MM.1S (cell line): ENCODE measurements at regions not wholly inside any gene's neighbourhood (a gene's known extent, or its start where the extent isn't known, plus 50 kb on each side); places are given as distances from the start of the nearest gene placed in this dataset.

Source experiments
- DNase-seq: peaks from one replicate; pipeline ENCODE4 v3.0.0-alpha.2; 2015
- H2AFZ ChIP-seq: fragments of 300-600 bp; sonication (generic); 2 replicates; pipeline ENCODE4 v1.6.0; 2016; ENCODE audit warnings: antibody characterized with exemption, low read length
- H3F3A ChIP-seq: fragments of 300-600 bp; sonication (generic); 2 replicates; pipeline ENCODE4 v1.6.1; 2016; ENCODE audit warnings: mild to moderate bottlenecking, antibody characterized with exemption, low read length, moderate library complexity, mixed read lengths; ENCODE audit not compliant: insufficient read depth
- H3K27ac ChIP-seq: fragments of 300-600 bp; sonication (generic); 2 replicates; pipeline ENCODE4 v1.5.1; 2016; ENCODE audit warnings: mild to moderate bottlenecking, low read length
- H3K27me3 ChIP-seq: fragments of 300-600 bp; sonication (generic); replicated peaks from 2 replicates; pipeline ENCODE4 v1.6.0; 2016; ENCODE audit warnings: low read length; ENCODE audit not compliant: insufficient read depth
- H3K36me3 ChIP-seq: fragments of 300-600 bp; sonication (generic); replicated peaks from 2 replicates; pipeline ENCODE4 v1.6.1; 2016; ENCODE audit warnings: mild to moderate bottlenecking, low read length, mixed read lengths; ENCODE audit not compliant: insufficient read depth
- H3K4me1 ChIP-seq: fragments of 300-600 bp; sonication (generic); 2 replicates; pipeline ENCODE4 v1.6.1; 2016; ENCODE audit warnings: low read length, mixed read lengths
- H3K4me2 ChIP-seq: fragments of 300-600 bp; sonication (generic); 2 replicates; pipeline ENCODE4 v1.6.0; 2016; ENCODE audit warnings: low read depth, low read length
- H3K4me3 ChIP-seq: fragments of 300-600 bp; sonication (generic); 2 replicates; pipeline ENCODE4 v1.5.1; 2016; ENCODE audit warnings: low read length, mixed read lengths
- H3K79me2 ChIP-seq: fragments of 300-600 bp; sonication (generic); 2 replicates; pipeline ENCODE4 v1.6.1; 2016; ENCODE audit warnings: mixed run types, low read length, mixed read lengths
- H3K9ac ChIP-seq: fragments of 300-600 bp; sonication (generic); 2 replicates; pipeline ENCODE4 v1.6.1; 2016; ENCODE audit warnings: low read length, mixed read lengths
- H3K9me2 ChIP-seq: fragments of 300-600 bp; sonication (generic); replicated peaks from 2 replicates; pipeline ENCODE4 v1.6.1; 2016; ENCODE audit warnings: mild to moderate bottlenecking, low read length, mixed read lengths; ENCODE audit not compliant: insufficient read depth
- H3K9me3 ChIP-seq: fragments of 300-600 bp; sonication (generic); replicated peaks from 2 replicates; pipeline ENCODE4 v1.6.1; 2016; ENCODE audit warnings: mild to moderate bottlenecking, low read length, mixed read lengths; ENCODE audit not compliant: insufficient read depth
- H4K20me1 ChIP-seq: fragments of 300-600 bp; sonication (generic); 2 replicates; pipeline ENCODE4 v1.6.1; 2016; ENCODE audit warnings: mild to moderate bottlenecking, low read length, moderate library complexity, mixed read lengths; ENCODE audit not compliant: insufficient read depth
- CTCF ChIP-seq: fragments of 300-600 bp; sonication (generic); IDR thresholded peaks from 2 replicates; pipeline ENCODE4 v1.5.1; 2016; ENCODE audit warnings: antibody characterized with exemption, low read length, mixed read lengths
- EZH2 ChIP-seq: fragments of 300-600 bp; sonication (generic); optimal IDR thresholded peaks from 2 replicates; pipeline ENCODE3; 2017; ENCODE audit warnings: low read depth, mild to moderate bottlenecking, antibody characterized with exemption, low read length, mixed read lengths
- EZH2phosphoT487 ChIP-seq: fragments of 300-600 bp; sonication (generic); IDR thresholded peaks from 2 replicates; pipeline ENCODE4 v1.6.1; 2018; ENCODE audit warnings: antibody characterized with exemption, low read length

GRCh38 chr3:43997316-43997715, 244.4 kb upstream of the TOPAZ1 start:
- Histone ChIP-seq H3K4me1 (peaks cover 22% of the 10 kb centered on the region), H3K27me3 (peaks cover 16% of the 10 kb centered on the region; the same call in 1 of the 2 replicates), H4K20me1 (no peaks in the 10 kb centered on the region), H3K9me2 (no peaks in the 10 kb centered on the region), H3K9me3 (no peaks in the 10 kb centered on the region), H3K4me3 (peak overlapping the region; percentile 89), H2AFZ (peak overlapping the region; percentile 86), H3K9ac (peak overlapping the region; percentile 5; the same call in 1 of the 2 replicates), H3K4me2 (peak overlapping the region; percentile 86), H3K79me2 (peaks cover 24% of the 10 kb centered on the region), H3K36me3 (no peaks in the 10 kb centered on the region), H3F3A (peaks cover 10% of the 10 kb centered on the region; the same call in 1 of the 2 replicates), H3K27ac (no peak overlapping the region)
- no peak for DNase-seq
- TF ChIP-seq EZH2phosphoT487 (no peak), EZH2 (no peak), CTCF (no peak)

- H3K36me3 ChIP-seq: no peaks in the 10 kb centered on the region
- H3K9me2 ChIP-seq: no peaks in the 10 kb centered on the region
- TF ChIP-seq CTCF: no peak
- peak overlapping the region; percentile 86 for H3K4me2 ChIP-seq
- peak overlapping the region; percentile 58; the same call in 1 of the 2 replicates for H3K9ac ChIP-seq
- H4K20me1 ChIP-seq: no peaks in the 10 kb centered on the region
- DNase-seq: no peak
- no peaks in the 10 kb centered on the region for H3K9me3 ChIP-seq
- H3K4me1 ChIP-seq: peaks cover 27% of the 10 kb centered on the region
- peaks cover 28% of the 10 kb centered on the region for H3K79me2 ChIP-seq
- peak overlapping the region; percentile 89 for H3K4me3 ChIP-seq
- H3F3A ChIP-seq: peaks cover 10% of the 10 kb centered on the region; the same call in 1 of the 2 replicates
- H2AFZ ChIP-seq: peak overlapping the region; percentile 86
- H3K27me3 ChIP-seq: peaks cover 16% of the 10 kb centered on the region; the same call in 1 of the 2 replicates
- no peak overlapping the region for H3K27ac ChIP-seq
Measured at GRCh38 chr3:43997788-43998369, 243.8 kb upstream of the TOPAZ1 start.

GRCh38 chr3:43998370-43998835, 243.3 kb upstream of the TOPAZ1 start:
- Histone ChIP-seq H3K79me2 (peaks cover 28% of the 10 kb centered on the region), H3F3A (peaks cover 10% of the 10 kb centered on the region; the same call in 1 of the 2 replicates), H3K36me3 (no peaks in the 10 kb centered on the region), H4K20me1 (no peaks in the 10 kb centered on the region), H3K4me2 (peak overlapping the region; percentile 86), H3K9ac (peak overlapping the region; percentile 58; the same call in 1 of the 2 replicates), H3K9me3 (no peaks in the 10 kb centered on the region), H3K4me3 (peak overlapping the region; percentile 89), H3K9me2 (no peaks in the 10 kb centered on the region), H2AFZ (peak overlapping the region; percentile 86), H3K27me3 (peaks cover 16% of the 10 kb centered on the region; the same call in 1 of the 2 replicates), H3K4me1 (peaks cover 30% of the 10 kb centered on the region), H3K27ac (no peak overlapping the region; the same call in 1 of the 2 replicates)
- peak; percentile 19 for DNase-seq
- no peak for TF ChIP-seq CTCF
- no peak for TF ChIP-seq EZH2
- TF ChIP-seq EZH2phosphoT487: no peak
